ENCODE measurements at regions not wholly inside any gene's neighbourhood (a gene's known extent, or its start where the extent isn't known, plus 50 kb on each side); places are given as distances from the start of the nearest gene placed in this dataset.
"Not testable (repeated sequence)": the region's sequence is repeated elsewhere in the genome, so short reads cannot be mapped to it uniquely, and the experiment has no call there.

- DNase-seq (ENCODE audit: extremely low spot score, insufficient read length, low read depth); FAIRE-seq: not testable (repeated sequence)
These were observed 136.1 kb upstream of the ADAMTS3 start for GRCh38 chr4:72704925-72705640.

GRCh38 chr4:72702948-72703347, 133.9 kb upstream of the ADAMTS3 start:
- FAIRE-seq: no peak
- no peak for DNase-seq (ENCODE audit: extremely low spot score, insufficient read length, low read depth)

- DNase-seq (ENCODE audit: extremely low spot score, insufficient read length, low read depth): peak; percentile 4
- peak; percentile 59 for FAIRE-seq
These were observed 133.2 kb upstream of the ADAMTS3 start for GRCh38 chr4:72701987-72702819.

GRCh38 chr4:72690771-72691170, 121.8 kb upstream of the ADAMTS3 start:
- FAIRE-seq: no peak
- DNase-seq (ENCODE audit: extremely low spot score, insufficient read length, low read depth): no peak

- DNase-seq (ENCODE audit: extremely low spot score, insufficient read length, low read depth): no peak
These were observed 120.9 kb upstream of the ADAMTS3 start for GRCh38 chr4:72689923-72690322.

DNA sequence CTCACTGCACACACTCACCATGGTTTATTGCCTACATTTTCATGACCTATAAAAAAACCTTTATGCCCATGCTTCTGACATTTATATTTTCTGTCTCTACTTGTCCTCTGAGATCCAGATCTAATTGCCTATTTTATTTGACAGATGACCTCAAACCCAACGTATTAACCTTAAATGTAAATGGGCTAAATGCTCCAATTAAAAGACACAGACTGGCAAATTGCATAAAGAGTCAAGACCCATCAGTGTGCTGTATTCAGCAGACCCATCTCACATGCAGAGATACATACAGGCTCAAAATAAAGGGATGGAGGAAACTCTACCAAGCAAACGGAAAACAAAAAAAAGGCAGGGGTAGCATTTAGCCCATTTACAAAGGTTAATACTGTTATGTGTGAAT, 117.4 kb upstream of the ADAMTS3 start:
- DNase-seq (ENCODE audit: extremely low spot score, insufficient read length, low read depth); FAIRE-seq: not testable (repeated sequence)

More at GRCh38 chr4:72689923-72690322, 120.9 kb upstream of the ADAMTS3 start:
- FAIRE-seq: no peak

DNA sequence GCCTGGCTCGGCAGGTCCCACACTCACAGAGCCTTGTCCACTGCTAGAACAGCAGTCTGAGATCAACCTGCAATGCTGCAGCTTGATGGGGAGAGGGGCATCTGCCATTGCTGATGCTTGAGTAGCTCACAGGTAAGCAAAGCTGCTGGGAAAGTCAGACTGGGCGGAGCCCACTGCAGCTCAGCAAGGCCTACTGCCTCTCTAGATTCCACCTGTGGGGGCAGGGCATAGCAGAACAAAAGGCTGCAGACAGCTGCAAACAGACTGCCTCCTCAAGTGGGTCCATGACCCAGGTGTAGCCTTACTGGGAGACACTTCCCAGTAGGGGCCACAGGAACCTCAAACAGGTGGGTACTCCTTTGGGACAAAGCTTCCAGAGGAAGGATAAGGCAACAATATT, 110.6 kb upstream of the ADAMTS3 start:
- DNase-seq (ENCODE audit: extremely low spot score, insufficient read length, low read depth) (no peak), FAIRE-seq (no peak)

DNA sequence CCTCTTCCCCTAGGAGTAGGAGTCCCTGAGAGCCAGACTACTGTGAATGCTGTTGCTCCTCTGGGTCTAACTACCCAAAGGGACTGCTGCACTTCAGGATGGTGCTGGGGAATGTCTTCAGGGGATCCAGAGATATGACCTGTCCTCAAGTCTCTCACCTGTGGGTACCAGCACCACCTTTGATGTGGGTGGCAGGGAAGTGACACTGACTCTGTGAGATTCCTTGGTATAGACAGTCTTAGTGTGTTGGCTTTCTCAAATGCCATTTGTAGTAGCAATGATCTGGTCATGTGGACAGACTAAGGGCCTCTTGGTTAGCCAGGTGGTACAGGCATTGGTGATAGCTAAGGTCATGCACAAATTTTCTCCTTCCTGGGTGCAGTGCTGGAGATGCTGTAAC, 108.9 kb upstream of the ADAMTS3 start:
- no peak for FAIRE-seq
- DNase-seq (ENCODE audit: extremely low spot score, insufficient read length, low read depth): no peak

- FAIRE-seq: no peak
These were observed 108.2 kb upstream of the ADAMTS3 start for GRCh38 chr4:72677265-72677664.

GRCh38 chr4:72671980-72672379, 103.0 kb upstream of the ADAMTS3 start:
- DNase-seq (ENCODE audit: extremely low spot score, insufficient read length, low read depth) (no peak), FAIRE-seq (no peak)

More at GRCh38 chr4:72677265-72677664, 108.2 kb upstream of the ADAMTS3 start:
- DNase-seq (ENCODE audit: extremely low spot score, insufficient read length, low read depth): no peak

GRCh38 chr4:72670521-72670920, 101.5 kb upstream of the ADAMTS3 start:
- DNase-seq (ENCODE audit: extremely low spot score, insufficient read length, low read depth) (no peak), FAIRE-seq (no peak)

- DNase-seq (ENCODE audit: extremely low spot score, insufficient read length, low read depth): no peak
- FAIRE-seq: no peak
These were observed 97.9 kb upstream of the ADAMTS3 start for GRCh38 chr4:72666910-72667309.

- DNase-seq (ENCODE audit: extremely low spot score, insufficient read length, low read depth): no peak
- FAIRE-seq: no peak
These were observed 96.3 kb upstream of the ADAMTS3 start for GRCh38 chr4:72665171-72665968.

DNA sequence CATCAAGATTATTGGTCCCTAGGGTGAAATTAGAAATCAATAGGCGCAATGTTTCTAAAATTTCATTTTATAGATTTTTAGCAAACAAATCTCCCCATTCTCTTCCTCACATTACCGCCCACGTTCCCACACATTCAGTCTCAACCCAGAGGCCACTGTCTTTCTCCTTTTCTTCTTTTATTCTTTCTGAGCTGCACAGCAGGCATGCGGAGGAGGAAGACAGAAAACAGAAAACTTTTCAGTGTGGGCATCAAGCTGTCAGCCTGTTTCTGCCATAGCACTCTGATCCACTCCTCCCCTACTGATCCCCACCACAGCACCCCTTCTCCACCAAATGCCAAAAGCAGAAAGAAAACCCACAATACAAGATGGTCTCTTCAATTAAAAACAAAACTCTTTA, 94.8 kb upstream of the ADAMTS3 start:
- no peak for FAIRE-seq
- DNase-seq (ENCODE audit: extremely low spot score, insufficient read length, low read depth): no peak

GRCh38 chr4:72661830-72662229, 92.8 kb upstream of the ADAMTS3 start:
- DNase-seq (ENCODE audit: extremely low spot score, insufficient read length, low read depth): no peak
- FAIRE-seq: no peak

DNA sequence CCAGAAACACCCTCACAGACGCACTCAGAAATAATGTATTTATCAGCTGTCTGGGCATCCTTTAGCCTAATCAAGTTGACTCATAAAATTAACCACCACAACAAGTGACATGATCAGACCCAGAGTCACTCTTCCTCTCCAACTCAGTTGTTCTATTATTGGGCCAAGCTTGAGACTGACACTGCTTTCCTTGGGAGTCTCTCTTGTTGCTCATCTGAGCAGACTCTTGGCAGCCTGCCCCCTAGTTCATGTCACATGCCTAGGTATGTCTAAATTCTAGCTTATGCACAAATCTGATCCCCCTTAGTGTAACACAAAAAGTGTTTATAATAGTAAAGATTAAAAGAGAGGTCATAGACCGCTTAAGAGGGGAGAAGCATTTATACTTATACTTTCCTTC, 72.6 kb upstream of the ADAMTS3 start:
- FAIRE-seq: no peak
- DNase-seq (ENCODE audit: extremely low spot score, insufficient read length, low read depth): no peak

- not testable (repeated sequence) for FAIRE-seq; DNase-seq (ENCODE audit: extremely low spot score, insufficient read length, low read depth)
These were observed 67.8 kb upstream of the ADAMTS3 start for GRCh38 chr4:72636866-72637265.

DNA sequence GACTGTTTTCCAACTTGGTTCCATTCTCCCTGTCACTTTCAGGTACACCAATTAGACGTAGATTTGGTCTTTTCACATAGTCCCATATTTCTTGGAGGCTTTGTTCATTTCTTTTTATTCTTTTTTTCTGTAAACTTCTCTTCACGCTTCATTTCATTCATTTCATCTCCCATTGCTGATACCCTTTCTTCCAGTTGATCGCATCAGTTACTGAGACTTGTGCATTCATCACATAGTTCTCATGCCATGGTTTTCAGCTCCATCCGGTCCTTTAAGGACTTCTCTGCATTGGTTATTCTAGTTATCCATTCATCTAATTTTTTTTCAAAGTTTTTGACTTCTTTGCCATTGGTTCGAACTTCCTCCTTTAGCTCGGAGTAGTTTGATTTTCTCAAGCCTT, 66.9 kb upstream of the ADAMTS3 start:
- not testable (repeated sequence) for FAIRE-seq; DNase-seq (ENCODE audit: extremely low spot score, insufficient read length, low read depth)

- not testable (repeated sequence) for FAIRE-seq; DNase-seq (ENCODE audit: extremely low spot score, insufficient read length, low read depth)
These were observed 63.2 kb upstream of the ADAMTS3 start for GRCh38 chr4:72632253-72632652.

GRCh38 chr4:72631296-72631695, 62.3 kb upstream of the ADAMTS3 start:
- FAIRE-seq (no peak), DNase-seq (ENCODE audit: extremely low spot score, insufficient read length, low read depth) (no peak)
